HG02981 (cell line): ENCODE measurements at regions not wholly inside any gene's neighbourhood (a gene's known extent, or its start where the extent isn't known, plus 50 kb on each side); places are given as distances from the start of the nearest gene placed in this dataset.
"Not testable (repeated sequence)": the region's sequence is repeated elsewhere in the genome, so short reads cannot be mapped to it uniquely, and the experiment has no call there.

Experiments
- ATAC-seq: cut with Tn5 transposase; IDR thresholded peaks from one replicate; pipeline ENCODE4 v1.9.1; 2021; ENCODE audit warnings: mild to moderate bottlenecking, moderate library complexity; ENCODE audit not compliant: unreplicated experiment

GRCh38 chr9:126166291-126166690 is 160.3 kb upstream of the MVB12B start:
- no peak for ATAC-seq

GRCh38 chr9:126166866-126167265 is 159.8 kb upstream of the MVB12B start:
- ATAC-seq = no peak

- ATAC-seq = no peak
Observed at GRCh38 chr9:126169736-126170135, 156.9 kb upstream of the MVB12B start.

DNA sequence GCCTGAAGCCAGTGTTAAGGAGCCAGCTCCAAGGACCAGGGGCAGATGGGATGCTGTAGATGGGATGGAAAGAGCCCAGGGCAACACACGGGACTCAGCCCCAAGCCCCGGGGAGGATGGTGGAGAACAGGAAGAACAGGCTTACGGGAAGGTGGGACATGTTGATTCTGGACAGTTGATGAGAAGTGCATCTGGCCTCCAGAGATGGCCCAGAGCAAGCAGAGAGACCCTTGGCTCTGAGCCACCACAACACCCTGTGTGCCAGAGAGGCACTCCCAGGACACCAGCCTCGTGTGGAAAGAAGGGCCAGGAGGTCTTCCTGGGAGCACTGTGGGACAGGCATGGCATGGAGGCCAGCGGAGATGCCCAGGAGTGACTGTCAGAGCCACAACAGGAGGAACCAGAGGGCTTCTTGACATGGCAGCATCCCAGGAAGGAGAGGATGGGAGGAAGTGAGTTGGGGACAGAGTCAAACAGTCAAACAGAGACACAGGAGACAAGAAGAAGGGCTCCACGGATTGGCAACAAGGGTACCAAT is 156.3 kb upstream of the MVB12B start:
- ATAC-seq = no peak

GRCh38 chr9:126171641-126172040 is 155.0 kb upstream of the MVB12B start:
- ATAC-seq = no peak

DNA sequence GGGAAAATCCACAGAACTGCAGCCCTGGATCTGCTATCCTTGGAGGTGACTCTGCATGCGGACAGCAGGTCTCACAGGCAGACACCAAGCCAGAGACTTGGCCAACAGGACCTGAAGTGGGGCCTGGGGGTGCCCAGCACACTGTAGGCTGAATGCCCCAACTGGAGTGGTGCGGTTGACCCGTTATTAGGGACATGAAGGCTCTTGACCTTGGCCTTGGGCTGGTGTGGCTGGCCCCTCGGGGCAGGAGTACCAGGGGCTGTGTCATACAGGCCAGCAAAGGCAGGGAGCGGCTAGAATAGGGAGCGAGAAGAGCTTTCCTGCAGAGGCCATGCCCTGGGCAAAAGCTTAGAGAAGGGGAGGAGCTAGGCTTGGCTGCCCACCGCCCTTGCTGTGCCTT is 153.2 kb upstream of the MVB12B start:
- no peak for ATAC-seq

- no peak for ATAC-seq
Observed at GRCh38 chr9:126173929-126174328, 152.7 kb upstream of the MVB12B start.

GRCh38 chr9:126183266-126183665 is 143.4 kb upstream of the MVB12B start:
- no peak for ATAC-seq

DNA sequence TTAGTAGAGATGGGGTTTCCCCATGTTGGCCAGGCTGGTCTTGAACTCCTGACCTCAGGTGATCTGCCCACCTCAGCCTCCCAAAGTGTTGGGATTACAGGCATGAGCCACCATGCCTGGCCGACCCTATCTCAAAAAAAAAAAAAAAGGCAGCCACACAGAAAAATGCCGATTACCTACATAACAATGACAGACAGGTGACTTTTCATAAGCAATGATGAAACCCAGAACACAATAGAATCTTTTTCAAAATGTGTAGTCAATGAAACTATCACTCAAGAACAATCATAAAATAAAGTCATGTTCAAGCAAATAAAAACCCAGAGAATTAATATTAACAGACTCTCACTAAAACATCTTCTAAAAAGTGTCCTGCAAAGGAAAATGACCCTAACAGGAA is 135.6 kb upstream of the MVB12B start:
- ATAC-seq = not testable (repeated sequence)

- ATAC-seq = no peak
Observed at GRCh38 chr9:126198854-126199253, 127.8 kb upstream of the MVB12B start.

DNA sequence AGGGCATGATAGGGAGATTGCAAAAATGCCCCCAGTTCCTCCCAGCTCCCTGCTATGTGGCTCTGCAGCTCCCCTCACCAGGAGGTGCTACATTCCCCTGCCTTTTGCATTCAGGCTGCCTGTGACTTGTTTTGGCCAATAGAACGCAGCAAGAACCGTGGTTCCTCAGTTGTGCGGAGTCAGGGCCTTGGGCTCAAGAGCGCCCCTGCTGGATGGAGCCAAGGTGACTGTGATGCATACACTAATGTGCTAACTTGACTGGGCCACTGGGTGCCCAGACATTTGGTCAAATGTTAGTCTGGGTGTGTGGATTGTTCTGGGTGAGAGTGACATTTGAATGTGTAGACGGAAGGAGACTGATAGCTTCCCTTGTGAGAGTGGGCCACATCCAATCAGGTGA is 123.3 kb upstream of the MVB12B start:
- no peak for ATAC-seq

- ATAC-seq = no peak
Observed at GRCh38 chr9:126204197-126204596, 122.4 kb upstream of the MVB12B start.

DNA sequence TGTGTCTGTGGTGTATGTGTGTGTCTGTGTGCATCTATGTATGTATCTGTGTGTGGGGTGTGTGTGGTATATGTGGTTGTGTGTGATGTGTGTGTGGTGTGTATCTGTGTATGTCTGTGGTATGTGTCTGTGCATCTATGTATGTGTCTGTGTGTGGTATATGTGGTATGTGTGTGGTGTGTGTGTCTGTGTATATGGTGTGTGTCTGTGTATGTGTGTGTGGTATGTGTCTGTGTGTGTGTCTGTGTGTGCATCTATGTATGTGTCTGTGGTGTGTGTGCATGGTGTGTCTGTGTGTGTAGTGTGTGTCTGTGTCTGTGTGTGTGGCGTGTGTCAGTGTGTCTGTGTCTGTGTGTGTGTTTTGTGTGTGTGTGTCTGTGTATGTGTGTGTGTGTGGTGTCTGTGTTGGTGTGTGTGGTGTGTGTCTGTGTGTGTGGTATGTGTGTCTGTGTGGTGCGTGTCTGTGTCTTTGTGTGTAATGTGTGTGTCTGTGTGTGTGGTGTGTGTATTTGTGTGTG is 121.9 kb upstream of the MVB12B start:
- no peak for ATAC-seq

- no peak for ATAC-seq
Observed at GRCh38 chr9:126205265-126205664, 121.4 kb upstream of the MVB12B start.

DNA sequence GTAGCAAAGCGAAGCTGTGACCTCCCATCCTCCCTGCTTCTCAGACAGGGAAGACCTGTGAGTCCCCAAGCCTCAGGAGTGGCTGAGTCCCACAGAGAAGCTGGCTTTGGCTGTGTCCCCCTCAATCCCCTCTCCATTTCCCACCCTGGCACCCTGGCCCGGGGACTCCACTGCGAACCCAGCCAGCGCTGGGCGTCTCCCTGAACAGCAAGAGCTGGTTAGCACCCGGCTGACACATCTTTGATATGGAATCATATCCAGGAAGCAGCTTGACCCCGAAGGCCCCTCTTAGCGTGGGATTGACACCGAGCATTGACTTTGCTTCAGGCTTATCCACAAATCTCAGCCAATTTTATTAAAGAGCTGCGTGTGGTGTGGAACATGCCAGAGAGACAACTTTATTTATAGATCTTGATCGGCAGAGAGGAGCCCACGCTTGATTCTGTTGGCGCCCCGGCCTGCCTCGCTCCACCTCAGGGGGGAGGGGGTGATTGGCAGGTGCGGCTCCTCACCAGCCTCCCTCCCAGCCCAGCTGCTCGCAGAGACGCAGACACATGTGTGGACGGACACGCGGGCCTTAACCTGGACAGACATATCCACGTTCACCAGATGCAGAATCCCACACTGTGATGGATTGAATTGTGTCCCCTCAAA is 120.7 kb upstream of the MVB12B start:
- ATAC-seq = no peak

DNA sequence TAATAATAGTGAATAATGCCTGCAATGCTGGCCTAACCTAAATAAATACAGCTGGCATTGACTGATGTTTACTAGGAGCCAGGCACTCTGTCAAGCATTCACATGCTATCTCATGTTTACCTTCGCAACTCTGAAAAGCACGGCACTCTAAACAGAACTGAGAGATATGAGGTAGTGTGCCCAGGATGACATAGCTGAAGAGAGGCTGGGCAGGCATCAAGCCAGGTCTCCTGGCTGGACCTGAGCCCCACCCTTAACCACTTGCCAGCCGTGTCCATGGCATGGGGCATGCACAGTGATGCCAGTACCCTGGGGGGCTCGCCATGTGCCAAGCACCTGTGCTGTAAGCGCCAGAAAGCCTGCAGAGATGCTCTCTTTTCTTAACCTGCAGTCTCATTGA is 119.4 kb upstream of the MVB12B start:
- ATAC-seq = no peak

DNA sequence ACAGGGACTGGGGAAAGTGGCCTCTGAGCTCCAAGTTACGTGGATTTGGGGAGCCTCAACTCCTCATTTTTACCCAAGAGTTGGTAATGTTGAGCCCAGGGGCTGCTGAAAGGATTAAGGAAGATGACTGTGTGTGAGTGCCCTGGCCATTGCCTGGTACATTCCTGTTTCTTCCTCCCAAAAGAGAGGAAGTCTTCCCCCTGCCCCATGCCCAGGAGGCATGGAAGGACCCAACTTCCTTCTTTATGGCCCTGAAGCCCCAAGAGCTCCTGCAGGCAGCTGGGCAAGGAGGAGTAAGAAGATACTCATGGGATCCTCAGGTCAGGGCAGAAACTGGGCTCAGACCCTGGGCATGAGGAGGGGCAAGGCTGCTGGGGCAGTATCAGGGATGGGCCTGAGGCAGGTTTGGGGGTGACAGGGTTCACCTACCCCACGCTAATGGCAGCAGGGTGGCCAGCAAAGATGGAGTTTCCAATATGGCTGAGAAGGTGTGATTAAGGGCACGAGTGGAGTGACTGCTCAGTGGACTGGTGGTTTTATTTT is 118.3 kb upstream of the MVB12B start:
- ATAC-seq = no peak

DNA sequence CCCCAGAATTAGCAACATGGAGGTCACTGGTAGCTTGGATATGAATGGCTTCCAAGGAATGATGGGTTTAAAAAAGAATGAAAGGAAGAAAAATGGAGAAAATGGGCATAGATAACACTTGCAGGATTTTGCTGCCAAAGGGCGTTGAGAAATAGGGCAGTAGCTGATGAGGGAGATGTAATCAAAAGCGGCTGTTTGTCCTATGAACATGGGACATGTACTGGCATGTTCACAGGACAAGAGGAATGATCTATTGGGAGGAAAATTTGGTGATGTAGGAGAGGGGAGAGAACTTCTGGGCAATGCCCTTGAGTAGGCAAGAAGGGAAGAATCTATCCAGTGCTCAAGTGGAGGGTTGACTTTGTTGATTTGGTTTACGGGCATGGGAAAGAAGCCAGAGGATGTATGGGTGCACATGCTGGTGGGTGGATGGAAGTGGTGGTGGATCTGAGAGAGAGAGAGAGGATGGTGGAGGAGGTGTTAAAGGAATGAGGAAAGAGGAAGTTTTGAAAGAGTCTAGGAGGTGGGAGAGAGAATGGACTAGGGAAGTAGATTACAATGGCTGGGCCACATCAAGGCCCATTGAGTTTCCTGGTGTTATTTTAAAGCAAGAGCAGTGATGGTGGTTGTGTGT is 115.1 kb upstream of the MVB12B start:
- ATAC-seq = no peak

DNA sequence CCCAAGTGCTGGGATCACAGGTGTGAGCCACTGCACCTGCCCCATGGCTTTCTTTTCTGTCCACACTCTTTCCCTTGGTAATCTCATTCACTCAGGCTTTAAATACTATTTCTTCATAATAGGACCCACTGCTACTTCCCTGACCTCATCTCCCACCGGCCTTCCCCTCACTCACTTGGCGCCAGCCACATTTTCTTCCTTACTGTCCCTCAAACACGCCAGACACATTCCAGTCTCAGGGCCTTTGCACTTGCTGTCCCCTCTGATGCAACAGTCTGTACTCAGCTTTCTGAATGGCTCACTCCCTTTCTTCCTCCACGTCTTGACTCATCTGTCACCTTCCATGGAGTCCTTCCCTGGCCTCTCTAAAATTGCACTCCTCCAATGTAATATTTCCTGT is 111.1 kb upstream of the MVB12B start:
- ATAC-seq = no peak

DNA sequence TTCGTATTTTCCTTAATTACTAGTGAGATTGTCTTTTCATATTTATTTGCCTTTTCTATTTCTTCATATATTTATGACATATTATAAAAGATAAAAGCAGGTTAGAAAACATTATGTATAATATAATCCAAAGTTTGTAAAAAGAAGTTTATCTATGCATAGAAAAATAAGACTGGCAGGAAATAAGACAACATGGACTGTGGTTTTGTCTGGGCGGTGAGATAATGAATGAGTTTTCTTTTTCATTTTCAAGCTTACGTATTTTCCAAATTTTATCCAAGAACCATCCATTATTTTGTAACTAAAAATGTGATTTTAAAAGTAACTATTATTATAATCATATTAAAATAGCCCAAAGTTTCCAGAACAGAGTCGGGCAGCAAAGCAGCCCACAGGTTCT is 109.8 kb upstream of the MVB12B start:
- ATAC-seq = no peak

GRCh38 chr9:126217250-126217653 is 109.4 kb upstream of the MVB12B start:
- ATAC-seq = no peak

DNA sequence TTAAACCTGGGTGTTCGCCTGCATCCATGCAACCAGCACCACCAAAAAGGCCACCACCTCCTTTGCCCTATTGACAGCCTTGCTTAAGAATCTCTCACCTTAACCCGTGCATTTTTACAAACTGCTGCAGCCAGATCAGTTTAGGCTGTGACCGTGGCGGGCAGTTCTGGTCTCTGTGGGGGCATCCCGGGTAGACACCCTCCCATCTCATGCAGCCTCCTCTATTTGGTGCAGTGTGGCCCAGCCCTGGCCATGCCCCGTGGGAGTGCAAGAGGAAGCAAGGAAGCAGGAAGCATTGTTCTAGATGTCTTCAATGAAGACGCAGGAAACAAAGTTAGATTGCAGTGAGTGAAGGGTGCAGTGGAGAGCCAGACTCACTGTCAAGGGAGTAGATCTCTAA is 108.8 kb upstream of the MVB12B start:
- ATAC-seq = no peak
